Breast epithelium (tissue), 4 donors: ENCODE measurements at regions not wholly inside any gene's neighbourhood (a gene's known extent, or its start where the extent isn't known, plus 50 kb on each side); places are given as distances from the start of the nearest gene placed in this dataset.

Experiments
- DNase-seq, 2 donors: peaks; one replicate each; pipeline ENCODE4 v3.0.0-alpha.2; 2019; ENCODE audit warnings: low spot score in 2 of 2
- H3K27ac ChIP-seq, 2 donors: fragments of 200-600 bp; sonication (generic) in 1 of 2; one replicate each; pipeline ENCODE4 v1.5.1; 2016 to 2019; ENCODE audit warnings: mild to moderate bottlenecking in 1 of 2
- H3K27me3 ChIP-seq, 2 donors: fragments of 200-600 bp; sonication (generic) in 1 of 2; one replicate each; pipeline versions ENCODE4 v1.5.1 to v1.6.0; 2017 to 2019; ENCODE audit warnings: control low read depth in 1 of 2, mild to moderate bottlenecking in 1 of 2
- H3K36me3 ChIP-seq: fragments of 200-600 bp; one replicate; pipeline ENCODE4 v1.5.1; 2019
- H3K4me1 ChIP-seq, 2 donors: fragments of 200-600 bp; sonication (generic); one replicate each; pipeline ENCODE4 v1.5.1; 2016 to 2019; ENCODE audit warnings: control low read depth in 1 of 2
- H3K4me3 ChIP-seq, 3 donors: fragments of 200-600 bp; sonication (generic); 1 replicate in 2 of 3; 2 replicates in 1 of 3; pipeline ENCODE4 v1.5.1; 2016 to 2019; ENCODE audit warnings: mild to moderate bottlenecking in 3 of 3, moderate library complexity in 2 of 3
- H3K9me3 ChIP-seq, 2 donors: fragments of 200-600 bp; sonication (generic) in 1 of 2; one replicate each; pipeline ENCODE4 v1.5.1; 2016 to 2019; ENCODE audit warnings: control low read depth in 1 of 2
- CTCF ChIP-seq, 3 donors: fragments of 450-650 bp; IDR thresholded peaks; one replicate each; pipeline ENCODE4 v1.5.1; 2016 to 2017; ENCODE audit warnings: antibody characterized with exemption in 3 of 3, mild to moderate bottlenecking in 3 of 3, moderate library complexity in 3 of 3
- POLR2A ChIP-seq: fragments of 450-650 bp; IDR thresholded peaks from one replicate; pipeline ENCODE4 v1.6.1; 2016; ENCODE audit warnings: antibody characterized with exemption, mild to moderate bottlenecking, moderate library complexity
- POLR2AphosphoS5 ChIP-seq, 3 donors: sonication (generic); formaldehyde crosslinking; IDR thresholded peaks; one replicate each; pipeline ENCODE4 v1.6.1; 2017; ENCODE audit warnings: antibody characterized with exemption in 3 of 3
- intact Hi-C: fragments of 100-400 bp; cut with DNase I; formaldehyde crosslinking; loops from one replicate; pipeline ENCODE4 v1.15.1; 2023; ENCODE audit warnings: low total_unique reads

DNA sequence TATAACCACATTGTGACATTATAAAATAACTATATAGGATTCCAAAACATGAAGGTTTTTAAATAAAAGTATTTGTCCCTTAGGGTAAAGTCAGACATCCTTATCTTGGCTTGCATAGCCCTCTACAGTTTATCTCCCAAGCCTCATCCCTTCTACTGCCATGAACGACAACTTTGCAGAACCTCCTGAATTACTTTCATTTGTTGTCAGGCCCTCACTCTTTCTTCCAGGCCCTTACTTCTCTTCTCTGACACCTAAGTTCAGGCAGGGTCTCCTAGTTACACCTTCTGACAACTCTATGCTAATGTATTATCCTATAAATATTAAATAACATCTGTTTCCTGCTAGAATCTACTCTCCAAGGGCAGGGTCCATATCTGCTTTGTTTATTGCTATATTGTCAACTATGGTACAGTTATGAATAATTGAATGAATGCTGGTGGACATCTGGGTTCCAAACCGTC is 115.7 kb upstream of the MDM1 start:
- Histone ChIP-seq H3K27ac (no peak overlapping the region), H3K27me3 (no peaks in the 10 kb centered on the region), H3K36me3 (no peaks in the 10 kb centered on the region), H3K9me3 (no peaks in the 10 kb centered on the region), H3K4me1 (peaks cover 0 to 6% of the 10 kb centered on the region in 2 donors), H3K4me3 (no peak overlapping the region)
- DNase-seq, result no peak
- TF ChIP-seq CTCF (IDR thresholded peaks at IDR 0.05), result no peak
- no peak for TF ChIP-seq POLR2AphosphoS5 (IDR thresholded peaks at IDR 0.05)
- TF ChIP-seq POLR2A, result no peak
- intact Hi-C loops, result no loop called here

DNA sequence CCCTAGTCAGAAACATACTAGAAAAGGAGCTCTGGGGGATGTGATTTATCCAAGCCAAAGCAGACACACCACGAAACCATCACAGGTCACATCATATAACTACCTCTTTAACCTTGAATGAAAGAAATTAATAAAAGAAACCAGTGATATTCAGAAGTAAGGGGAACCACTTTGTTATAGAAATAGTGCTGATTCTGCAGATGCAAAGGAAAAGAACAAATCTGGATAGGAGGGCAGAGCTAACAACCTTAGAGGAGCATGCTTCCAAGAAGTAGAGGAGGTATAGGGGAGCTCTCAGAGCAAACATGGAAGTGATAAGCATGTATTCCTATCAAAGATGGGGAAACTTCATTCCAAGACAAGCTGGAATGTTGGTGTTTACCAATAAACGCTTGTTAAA is 117.0 kb upstream of the MDM1 start:
- intact Hi-C loops, result no loop called here
- H3K27ac ChIP-seq, result no peak overlapping the region
- H3K9me3 ChIP-seq, result no peaks in the 10 kb centered on the region
- H3K36me3 ChIP-seq, result no peaks in the 10 kb centered on the region
- H3K4me3 ChIP-seq, result no peak overlapping the region
- H3K27me3 ChIP-seq, result no peaks in the 10 kb centered on the region
- no peak for DNase-seq
- TF ChIP-seq POLR2AphosphoS5 (IDR thresholded peaks at IDR 0.05), result no peak
- TF ChIP-seq POLR2A, result no peak
- TF ChIP-seq CTCF (IDR thresholded peaks at IDR 0.05), result no peak
- peaks cover 0 to 6% of the 10 kb centered on the region in 2 donors for H3K4me1 ChIP-seq

GRCh38 chr12:68450947-68451260 is 118.7 kb upstream of the MDM1 start:
- intact Hi-C loops, result no loop called here
- Histone ChIP-seq H3K9me3 (no peaks in the 10 kb centered on the region), H3K27ac (peak overlapping the region; percentile 33 to 68), H3K36me3 (no peaks in the 10 kb centered on the region), H3K4me1 (peaks cover 0 to 6% of the 10 kb centered on the region in 2 donors), H3K27me3 (no peaks in the 10 kb centered on the region), H3K4me3 (peak overlapping the region in 1 of 3 donors; percentile 46)
- DNase-seq, result no peak
- TF ChIP-seq POLR2A (no peak), CTCF (IDR thresholded peaks at IDR 0.05) (no peak), POLR2AphosphoS5 (IDR thresholded peaks at IDR 0.05) (no peak)

GRCh38 chr12:68451261-68452077 is 119.3 kb upstream of the MDM1 start:
- intact Hi-C loops, result no loop called here
- Histone ChIP-seq H3K4me1 (peaks cover 0 to 6% of the 10 kb centered on the region in 2 donors), H3K9me3 (no peaks in the 10 kb centered on the region), H3K36me3 (no peaks in the 10 kb centered on the region), H3K27me3 (no peaks in the 10 kb centered on the region), H3K4me3 (peak overlapping the region in 2 of 3 donors; percentile 1 to 46), H3K27ac (peak overlapping the region; percentile 33 to 68)
- DNase-seq, result no peak
- no peak for TF ChIP-seq CTCF (IDR thresholded peaks at IDR 0.05)

DNA sequence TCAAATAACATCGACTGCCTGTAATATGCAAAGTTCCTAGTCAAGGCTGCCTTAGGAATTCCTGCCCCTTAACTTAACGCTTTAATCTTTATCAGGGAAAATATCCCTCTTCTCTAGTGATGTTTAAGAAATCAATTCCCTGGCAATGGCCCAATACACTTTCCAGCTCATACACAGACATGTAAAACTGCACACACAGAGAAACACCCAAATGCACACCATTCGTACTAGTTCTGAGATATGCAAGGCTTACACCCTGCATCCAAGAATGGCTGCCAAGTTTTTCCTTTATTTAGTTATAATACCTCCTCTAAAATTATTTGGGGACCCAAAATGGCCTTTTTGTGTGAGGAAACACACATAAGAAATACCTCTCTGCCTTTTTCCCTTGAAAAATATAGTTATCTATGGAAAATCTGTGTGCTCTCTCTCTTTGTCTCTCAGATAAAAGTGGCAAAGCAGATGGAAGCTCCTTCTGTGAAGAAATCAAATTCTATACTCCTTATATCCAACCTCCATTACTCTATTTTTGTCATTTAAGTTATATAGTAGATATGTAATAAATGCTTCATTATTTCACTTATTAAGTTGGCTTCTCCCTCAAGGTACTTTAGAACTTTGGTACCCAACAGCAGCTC is 120.0 kb upstream of the MDM1 start:
- DNase-seq, result no peak
- Histone ChIP-seq H3K4me1 (peaks cover 0 to 6% of the 10 kb centered on the region in 2 donors), H3K9me3 (no peaks in the 10 kb centered on the region), H3K27ac (no peak overlapping the region), H3K27me3 (no peaks in the 10 kb centered on the region), H3K36me3 (no peaks in the 10 kb centered on the region), H3K4me3 (peak overlapping the region in 2 of 3 donors; percentile 1 to 46)
- no peak for TF ChIP-seq CTCF (IDR thresholded peaks at IDR 0.05)
- no peak for TF ChIP-seq POLR2A
- TF ChIP-seq POLR2AphosphoS5 (IDR thresholded peaks at IDR 0.05), result no peak
- intact Hi-C loops, result no loop called here
